ENCODE measurements at regions not wholly inside any gene's neighbourhood (a gene's known extent, or its start where the extent isn't known, plus 50 kb on each side); places are given as distances from the start of the nearest gene placed in this dataset.

DNA sequence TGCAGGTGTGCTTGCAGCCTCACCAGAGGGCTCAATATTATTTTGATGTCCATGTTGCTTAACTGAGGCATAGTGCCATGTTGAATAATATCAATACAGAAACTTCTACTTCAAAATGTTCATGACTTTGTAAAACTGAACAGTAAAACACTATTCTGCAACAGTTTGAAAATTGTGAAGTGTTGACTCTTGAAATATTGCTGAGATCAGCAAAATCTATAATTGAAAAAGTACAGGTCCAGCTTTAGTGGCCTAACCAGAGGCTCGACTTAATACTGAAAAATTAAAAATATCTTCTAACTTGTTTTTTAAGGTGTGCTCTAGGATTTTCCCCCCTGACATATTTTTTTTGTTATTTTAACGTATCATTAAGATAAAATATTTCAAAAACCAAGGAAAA lies 1460.7 kb downstream of the EFNB2 start:
- TF ChIP-seq POLR2AphosphoS5 (IDR thresholded peaks at IDR 0.05; ENCODE audit: low read depth, low read length) (no peak), TAF1 (IDR thresholded peaks at IDR 0.05; ENCODE audit: borderline replicate concordance, low read depth, low read length) (no peak), POLR2A (IDR thresholded peaks at IDR 0.05; ENCODE audit: low read depth, low read length) (no peak)
- no peak for FAIRE-seq
- DNase-seq (ENCODE audit: insufficient read length), result no peak

- DNase-seq (ENCODE audit: insufficient read length) (no peak), FAIRE-seq (no peak)
- TF ChIP-seq POLR2AphosphoS5 (IDR thresholded peaks at IDR 0.05; ENCODE audit: low read depth, low read length) (no peak), TAF1 (IDR thresholded peaks at IDR 0.05; ENCODE audit: borderline replicate concordance, low read depth, low read length) (no peak), POLR2A (IDR thresholded peaks at IDR 0.05; ENCODE audit: low read depth, low read length) (no peak)
Observed at GRCh38 chr13:105073041-105073440, 1462.4 kb downstream of the EFNB2 start.

DNA sequence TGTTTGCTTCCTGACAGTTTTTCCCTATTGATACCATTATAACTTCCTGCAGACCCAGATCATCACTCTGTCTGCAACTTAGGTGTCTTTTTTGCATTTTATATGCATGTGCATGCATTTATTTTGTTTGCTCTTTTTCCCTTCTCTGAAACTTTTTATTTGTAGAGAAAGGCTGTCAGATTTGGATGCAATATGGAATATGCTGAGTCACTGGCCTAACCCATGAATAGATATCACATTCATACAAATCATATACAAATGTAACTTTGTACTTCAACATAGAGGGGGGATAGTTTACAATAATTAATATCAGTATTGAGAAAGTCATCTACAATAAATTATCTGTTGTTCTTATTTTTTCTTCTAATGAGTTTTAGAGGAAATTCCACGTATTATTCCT lies 1465.0 kb downstream of the EFNB2 start:
- FAIRE-seq (no peak), DNase-seq (ENCODE audit: insufficient read length) (no peak)
- TF ChIP-seq TAF1 (IDR thresholded peaks at IDR 0.05; ENCODE audit: borderline replicate concordance, low read depth, low read length), result no peak
- no peak for TF ChIP-seq POLR2A (IDR thresholded peaks at IDR 0.05; ENCODE audit: low read depth, low read length)

GRCh38 chr13:105069106-105069505 lies 1466.4 kb downstream of the EFNB2 start:
- no peak for TF ChIP-seq POLR2A (IDR thresholded peaks at IDR 0.05; ENCODE audit: low read depth, low read length)
- TF ChIP-seq TAF1 (IDR thresholded peaks at IDR 0.05; ENCODE audit: borderline replicate concordance, low read depth, low read length), result no peak
- no peak for TF ChIP-seq POLR2AphosphoS5 (IDR thresholded peaks at IDR 0.05; ENCODE audit: low read depth, low read length)
- DNase-seq (ENCODE audit: insufficient read length) (no peak), FAIRE-seq (no peak)

DNA sequence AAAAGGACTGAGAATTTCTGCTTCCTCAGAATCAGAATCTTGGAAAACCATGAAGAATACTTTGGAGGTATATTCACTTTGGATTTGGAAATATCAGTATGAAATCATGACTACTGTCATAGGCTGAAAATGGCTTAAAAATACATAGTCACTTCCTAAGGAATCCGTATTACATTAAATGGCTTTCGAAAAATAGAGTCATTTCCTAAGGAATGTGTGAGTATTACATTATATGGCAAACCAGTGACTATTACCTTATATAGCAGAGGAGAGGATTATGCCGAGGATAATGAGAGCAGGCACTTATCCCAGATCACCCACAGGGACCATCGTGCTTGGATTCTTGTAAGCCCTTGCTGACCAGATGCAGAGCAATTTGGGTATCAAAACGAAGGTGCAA lies 1471.8 kb downstream of the EFNB2 start:
- FAIRE-seq (no peak), DNase-seq (ENCODE audit: insufficient read length) (no peak)
- TF ChIP-seq POLR2A (IDR thresholded peaks at IDR 0.05; ENCODE audit: low read depth, low read length), result no peak
- no peak for TF ChIP-seq TAF1 (IDR thresholded peaks at IDR 0.05; ENCODE audit: borderline replicate concordance, low read depth, low read length)
- TF ChIP-seq POLR2AphosphoS5 (IDR thresholded peaks at IDR 0.05; ENCODE audit: low read depth, low read length), result no peak

- DNase-seq (ENCODE audit: insufficient read length) (no peak), FAIRE-seq (no peak)
- TF ChIP-seq POLR2A (IDR thresholded peaks at IDR 0.05; ENCODE audit: low read depth, low read length) (no peak), TAF1 (IDR thresholded peaks at IDR 0.05; ENCODE audit: borderline replicate concordance, low read depth, low read length) (no peak), POLR2AphosphoS5 (IDR thresholded peaks at IDR 0.05; ENCODE audit: low read depth, low read length) (no peak)
Observed at GRCh38 chr13:105059786-105060185, 1475.7 kb downstream of the EFNB2 start.

DNA sequence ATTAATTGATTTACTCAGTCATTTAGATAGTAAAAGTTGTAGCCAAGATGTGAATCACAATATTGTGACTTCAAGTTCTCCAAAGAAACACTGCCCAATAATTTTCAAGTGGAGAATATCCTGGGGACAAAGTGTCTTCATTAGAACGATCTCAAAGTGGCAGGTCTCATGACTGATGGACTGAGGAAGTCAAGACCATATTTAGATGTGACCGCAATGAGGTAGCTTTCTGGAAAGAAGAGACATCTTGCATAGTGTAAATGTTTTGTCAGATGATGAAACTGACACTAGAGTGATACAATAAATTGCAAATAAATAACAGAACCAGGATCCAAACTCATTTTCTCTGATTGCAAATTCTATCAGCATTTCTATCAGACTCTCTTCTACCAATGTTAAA lies 1476.9 kb downstream of the EFNB2 start:
- TF ChIP-seq POLR2A (IDR thresholded peaks at IDR 0.05; ENCODE audit: low read depth, low read length) (no peak), POLR2AphosphoS5 (IDR thresholded peaks at IDR 0.05; ENCODE audit: low read depth, low read length) (no peak), TAF1 (IDR thresholded peaks at IDR 0.05; ENCODE audit: borderline replicate concordance, low read depth, low read length) (no peak)
- no peak for FAIRE-seq
- no peak for DNase-seq (ENCODE audit: insufficient read length)

DNA sequence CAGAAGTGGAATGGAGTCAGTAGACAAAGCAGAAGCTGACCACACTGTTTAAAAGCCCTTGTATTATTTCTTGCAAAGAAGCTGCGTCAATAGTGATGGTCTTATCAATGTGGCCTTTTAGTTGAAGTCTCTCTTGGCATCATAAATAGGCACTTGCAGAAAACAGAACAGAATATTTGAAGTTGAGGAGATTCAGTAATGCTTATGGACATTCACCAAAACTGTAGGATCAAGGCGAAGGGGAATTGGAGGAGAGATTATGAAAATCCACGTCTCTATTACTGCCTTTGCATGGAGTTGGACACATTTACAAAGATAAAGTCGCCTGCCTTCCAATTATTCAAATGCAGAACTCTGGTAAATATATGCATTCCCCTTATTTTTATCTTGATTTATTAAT lies 1482.8 kb downstream of the EFNB2 start:
- TF ChIP-seq POLR2AphosphoS5 (IDR thresholded peaks at IDR 0.05; ENCODE audit: low read depth, low read length) (no peak), POLR2A (IDR thresholded peaks at IDR 0.05; ENCODE audit: low read depth, low read length) (no peak), TAF1 (IDR thresholded peaks at IDR 0.05; ENCODE audit: borderline replicate concordance, low read depth, low read length) (no peak)
- FAIRE-seq, result no peak
- DNase-seq (ENCODE audit: insufficient read length), result no peak

- TF ChIP-seq TAF1 (IDR thresholded peaks at IDR 0.05; ENCODE audit: borderline replicate concordance, low read depth, low read length) (no peak), POLR2AphosphoS5 (IDR thresholded peaks at IDR 0.05; ENCODE audit: low read depth, low read length) (no peak)
- no peak for FAIRE-seq
- no peak for DNase-seq (ENCODE audit: insufficient read length)
Observed at GRCh38 chr13:105050686-105051085, 1484.8 kb downstream of the EFNB2 start.

DNA sequence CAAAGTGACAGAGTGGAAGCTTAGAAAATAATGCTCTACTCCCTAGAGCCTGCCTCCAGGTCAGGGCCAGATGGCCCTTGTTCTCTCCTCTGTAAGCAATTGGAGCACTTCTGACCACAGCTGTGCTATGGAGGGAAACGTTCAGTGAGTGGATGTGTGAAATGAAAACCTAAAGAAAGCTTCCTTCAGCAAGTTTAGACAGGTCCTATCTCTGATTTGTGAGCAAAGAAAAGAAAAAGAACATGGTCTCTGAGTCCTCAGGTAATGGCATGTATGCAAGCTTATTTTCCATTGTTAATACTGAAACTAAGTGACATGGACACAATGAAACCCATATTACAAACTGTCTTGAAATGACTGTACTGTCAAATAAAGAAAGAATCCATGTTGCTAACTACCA lies 1486.8 kb downstream of the EFNB2 start:
- DNase-seq (ENCODE audit: insufficient read length) (no peak), FAIRE-seq (no peak)

GRCh38 chr13:105047676-105048295 lies 1487.7 kb downstream of the EFNB2 start:
- TF ChIP-seq POLR2A (IDR thresholded peaks at IDR 0.05; ENCODE audit: low read depth, low read length) (no peak), TAF1 (IDR thresholded peaks at IDR 0.05; ENCODE audit: borderline replicate concordance, low read depth, low read length) (no peak), POLR2AphosphoS5 (IDR thresholded peaks at IDR 0.05; ENCODE audit: low read depth, low read length) (no peak)
- DNase-seq (ENCODE audit: insufficient read length) (no peak), FAIRE-seq (no peak)

More for the DNA sequence above, 1486.8 kb downstream of the EFNB2 start:
- TF ChIP-seq TAF1 (IDR thresholded peaks at IDR 0.05; ENCODE audit: borderline replicate concordance, low read depth, low read length), result no peak
- TF ChIP-seq POLR2AphosphoS5 (IDR thresholded peaks at IDR 0.05; ENCODE audit: low read depth, low read length), result no peak
- TF ChIP-seq POLR2A (IDR thresholded peaks at IDR 0.05; ENCODE audit: low read depth, low read length), result no peak

DNA sequence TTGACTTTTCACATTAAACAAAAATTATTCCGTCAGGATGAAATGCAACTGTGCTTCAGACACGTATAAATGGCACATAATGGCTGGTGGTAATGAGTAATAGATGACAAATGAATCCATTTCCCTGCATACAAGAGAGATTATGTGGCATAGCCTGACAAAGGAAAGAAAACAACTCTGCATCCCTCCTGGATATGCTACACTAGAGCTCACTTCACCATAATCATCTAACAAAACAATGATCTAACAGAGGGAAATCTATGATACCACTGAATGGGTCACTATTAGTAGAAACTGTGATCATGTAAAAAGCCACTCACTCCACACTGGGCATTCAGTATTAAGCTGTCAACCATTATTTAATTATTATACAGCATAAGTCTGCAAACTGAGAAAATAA lies 1498.4 kb downstream of the EFNB2 start:
- no peak for FAIRE-seq
- no peak for TF ChIP-seq TAF1 (IDR thresholded peaks at IDR 0.05; ENCODE audit: borderline replicate concordance, low read depth, low read length)
- TF ChIP-seq POLR2A (IDR thresholded peaks at IDR 0.05; ENCODE audit: low read depth, low read length), result no peak
- TF ChIP-seq POLR2AphosphoS5 (IDR thresholded peaks at IDR 0.05; ENCODE audit: low read depth, low read length), result no peak

GRCh38 chr13:105035092-105035491 lies 1500.4 kb downstream of the EFNB2 start:
- DNase-seq (ENCODE audit: insufficient read length) (no peak), FAIRE-seq (no peak)
- no peak for TF ChIP-seq POLR2AphosphoS5 (IDR thresholded peaks at IDR 0.05; ENCODE audit: low read depth, low read length)
- TF ChIP-seq POLR2A (IDR thresholded peaks at IDR 0.05; ENCODE audit: low read depth, low read length), result no peak
- no peak for TF ChIP-seq TAF1 (IDR thresholded peaks at IDR 0.05; ENCODE audit: borderline replicate concordance, low read depth, low read length)

More for the DNA sequence above, 1498.4 kb downstream of the EFNB2 start:
- no peak for DNase-seq (ENCODE audit: insufficient read length)

All from GM12892 (cell line).